ENCODE measurements at regions not wholly inside any gene's neighbourhood (a gene's known extent, or its start where the extent isn't known, plus 50 kb on each side); places are given as distances from the start of the nearest gene placed in this dataset.

DNA sequence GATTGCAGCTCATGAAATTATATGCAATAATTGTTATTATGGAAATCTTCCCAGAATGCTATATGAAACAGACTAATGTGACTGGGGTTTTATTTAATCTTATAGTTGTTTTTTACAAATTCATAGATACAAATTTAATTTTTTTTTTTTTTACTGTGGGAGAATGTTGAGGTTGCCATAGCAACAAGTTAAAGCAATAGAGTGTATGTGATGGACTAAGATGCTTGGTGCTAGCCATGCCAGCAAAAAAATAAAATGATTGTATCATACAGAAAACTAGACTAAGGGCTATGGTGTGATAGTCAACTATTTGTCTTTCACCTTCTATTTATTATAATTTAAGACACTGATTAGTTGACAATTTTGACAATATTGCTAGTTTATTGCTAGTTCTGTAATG lies 163.2 kb upstream of the BLID start:
- H3K4me1 Mint-ChIP-seq (ENCODE audit: unreplicated experiment): no peaks in the 10 kb centered on the region
- H3K4me3 Mint-ChIP-seq: no peak overlapping the region
- H3K9me3 Mint-ChIP-seq: no peaks in the 10 kb centered on the region
- no peaks in the 10 kb centered on the region for H3K36me3 Mint-ChIP-seq
- H3K27ac Mint-ChIP-seq: no peak overlapping the region
- TF ChIP-seq, protein P1, sequence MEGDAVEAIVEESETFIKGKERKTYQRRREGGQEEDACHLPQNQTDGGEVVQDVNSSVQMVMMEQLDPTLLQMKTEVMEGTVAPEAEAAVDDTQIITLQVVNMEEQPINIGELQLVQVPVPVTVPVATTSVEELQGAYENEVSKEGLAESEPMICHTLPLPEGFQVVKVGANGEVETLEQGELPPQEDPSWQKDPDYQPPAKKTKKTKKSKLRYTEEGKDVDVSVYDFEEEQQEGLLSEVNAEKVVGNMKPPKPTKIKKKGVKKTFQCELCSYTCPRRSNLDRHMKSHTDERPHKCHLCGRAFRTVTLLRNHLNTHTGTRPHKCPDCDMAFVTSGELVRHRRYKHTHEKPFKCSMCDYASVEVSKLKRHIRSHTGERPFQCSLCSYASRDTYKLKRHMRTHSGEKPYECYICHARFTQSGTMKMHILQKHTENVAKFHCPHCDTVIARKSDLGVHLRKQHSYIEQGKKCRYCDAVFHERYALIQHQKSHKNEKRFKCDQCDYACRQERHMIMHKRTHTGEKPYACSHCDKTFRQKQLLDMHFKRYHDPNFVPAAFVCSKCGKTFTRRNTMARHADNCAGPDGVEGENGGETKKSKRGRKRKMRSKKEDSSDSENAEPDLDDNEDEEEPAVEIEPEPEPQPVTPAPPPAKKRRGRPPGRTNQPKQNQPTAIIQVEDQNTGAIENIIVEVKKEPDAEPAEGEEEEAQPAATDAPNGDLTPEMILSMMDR (conservative IDR thresholded peaks at IDR 0.05): no peak
- H3K27me3 Mint-ChIP-seq: no peaks in the 10 kb centered on the region
- DNase-seq (ENCODE audit: extremely low spot score, unreplicated experiment): no peak

DNA sequence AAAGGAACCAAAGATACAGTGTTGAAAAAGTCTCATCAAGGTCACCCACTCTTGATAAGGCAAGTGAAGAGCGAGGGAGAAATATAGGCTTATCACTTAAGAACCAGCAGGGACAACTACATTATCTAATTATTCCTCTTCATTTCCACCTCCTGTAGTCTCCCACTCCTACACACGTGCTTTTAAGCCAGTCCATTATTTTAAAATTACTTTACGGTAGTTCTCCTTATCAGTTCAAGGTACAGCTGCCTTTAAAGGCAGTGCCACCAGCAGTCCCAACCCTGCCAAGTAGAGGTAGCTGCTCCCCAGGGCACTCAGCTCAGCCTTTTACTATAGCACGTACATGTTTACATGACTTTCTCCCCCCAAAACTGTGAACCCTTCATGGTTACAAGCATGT lies 161.5 kb upstream of the BLID start:
- Mint-ChIP-seq H3K36me3 (no peaks in the 10 kb centered on the region), H3K4me3 (no peak overlapping the region), H3K4me1 (ENCODE audit: unreplicated experiment) (peaks cover 7% of the 10 kb centered on the region), H3K27ac (no peak overlapping the region), H3K27me3 (no peaks in the 10 kb centered on the region), H3K9me3 (no peaks in the 10 kb centered on the region)
- DNase-seq (ENCODE audit: extremely low spot score, unreplicated experiment): no peak
- TF ChIP-seq, protein P1 (conservative IDR thresholded peaks at IDR 0.05): no peak

DNA sequence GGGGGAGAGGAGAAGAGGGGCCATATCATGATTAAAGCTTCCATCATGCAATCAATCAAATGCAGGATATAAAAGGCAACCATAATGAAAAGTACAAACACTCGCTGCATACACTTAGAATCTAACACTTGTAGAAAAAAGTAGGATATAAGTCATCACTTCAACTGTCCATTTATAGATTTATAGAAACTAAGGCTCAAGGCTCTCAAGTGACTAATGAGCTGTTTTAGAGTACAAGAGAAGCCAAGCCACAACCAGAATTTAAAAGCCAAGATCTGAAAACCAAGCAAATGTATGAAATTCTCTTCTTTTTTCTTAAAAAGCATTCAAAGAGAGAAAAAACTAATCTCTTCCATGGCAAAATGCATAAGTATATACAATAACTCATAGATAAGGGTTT lies 160.2 kb upstream of the BLID start:
- Mint-ChIP-seq H3K4me1 (ENCODE audit: unreplicated experiment) (peaks cover 7% of the 10 kb centered on the region), H3K4me3 (no peak overlapping the region), H3K27ac (no peak overlapping the region), H3K9me3 (no peaks in the 10 kb centered on the region), H3K36me3 (no peaks in the 10 kb centered on the region), H3K27me3 (no peaks in the 10 kb centered on the region)
- TF ChIP-seq, protein P1 (conservative IDR thresholded peaks at IDR 0.05): no peak
- DNase-seq (ENCODE audit: extremely low spot score, unreplicated experiment): no peak

GRCh38 chr11:122275508-122275907 lies 159.5 kb upstream of the BLID start:
- H3K36me3 Mint-ChIP-seq: no peaks in the 10 kb centered on the region
- peaks cover 11% of the 10 kb centered on the region for H3K4me1 Mint-ChIP-seq (ENCODE audit: unreplicated experiment)
- TF ChIP-seq, protein P1 (conservative IDR thresholded peaks at IDR 0.05): no peak
- no peaks in the 10 kb centered on the region for H3K27me3 Mint-ChIP-seq
- no peak for DNase-seq (ENCODE audit: extremely low spot score, unreplicated experiment)
- no peak overlapping the region for H3K27ac Mint-ChIP-seq
- H3K4me3 Mint-ChIP-seq: no peak overlapping the region
- H3K9me3 Mint-ChIP-seq: no peaks in the 10 kb centered on the region

- Mint-ChIP-seq H3K4me3 (no peak overlapping the region), H3K27me3 (no peaks in the 10 kb centered on the region), H3K4me1 (ENCODE audit: unreplicated experiment) (peaks cover 24% of the 10 kb centered on the region), H3K36me3 (peaks cover 5% of the 10 kb centered on the region), H3K9me3 (no peaks in the 10 kb centered on the region), H3K27ac (no peak overlapping the region)
- DNase-seq (ENCODE audit: extremely low spot score, unreplicated experiment): no peak
- TF ChIP-seq, protein P1 (conservative IDR thresholded peaks at IDR 0.05): no peak
These were observed 157.6 kb upstream of the BLID start for GRCh38 chr11:122273476-122274191.

All from type B pancreatic cell (in vitro differentiated cells).